NCI-H526 treated with DMSO at 0.1 percent for 48 hours (cell line): ENCODE measurements at regions not wholly inside any gene's neighbourhood (a gene's known extent, or its start where the extent isn't known, plus 50 kb on each side); places are given as distances from the start of the nearest gene placed in this dataset.
"Not testable (repeated sequence)": the region's sequence is repeated elsewhere in the genome, so short reads cannot be mapped to it uniquely, and the experiment has no call there.

Source experiments
- DNase-seq: peaks from one replicate; lab custom pipeline; 2025; lab: John Stamatoyannopoulos, UW

DNA sequence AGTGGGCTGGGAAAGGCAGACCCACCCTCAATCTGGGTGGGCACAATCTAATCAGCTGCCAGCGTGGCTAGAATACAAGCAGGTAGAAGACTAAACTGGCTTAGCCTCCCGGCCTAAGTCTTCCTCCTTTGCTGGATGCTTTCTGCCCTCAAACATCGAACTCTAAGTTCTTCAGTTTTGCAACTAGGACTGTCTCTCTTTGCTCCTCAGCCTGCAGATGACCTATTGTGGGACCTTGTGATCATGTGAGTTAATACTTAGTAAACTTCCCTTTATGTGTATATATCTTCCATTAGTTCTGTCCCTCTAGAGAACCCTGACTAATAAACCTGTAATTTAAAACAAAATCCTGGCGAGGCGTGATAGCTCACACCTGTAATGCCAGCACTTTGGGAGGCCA, 51.8 kb upstream of the SLC39A8 start:
- DNase-seq = not testable (repeated sequence)

DNA sequence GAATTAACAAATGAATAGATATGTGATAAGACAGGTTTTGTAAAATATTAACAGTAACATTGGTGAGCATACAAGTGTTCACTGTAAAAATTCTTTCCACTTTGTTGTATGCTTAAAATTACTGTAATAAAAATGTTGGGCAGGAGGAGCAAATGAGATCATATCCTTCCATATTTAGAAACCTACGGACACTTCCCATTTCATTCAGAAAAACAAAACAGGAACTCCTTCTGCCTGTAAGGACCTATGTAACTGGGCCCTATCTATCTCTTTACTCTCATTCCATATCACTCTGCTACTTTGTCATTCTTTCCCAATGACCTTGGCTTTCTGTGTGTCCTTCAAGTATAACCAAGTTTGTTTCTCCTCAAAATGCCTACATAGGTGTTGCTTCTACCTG, 53.7 kb upstream of the SLC39A8 start:
- no peak for DNase-seq

DNA sequence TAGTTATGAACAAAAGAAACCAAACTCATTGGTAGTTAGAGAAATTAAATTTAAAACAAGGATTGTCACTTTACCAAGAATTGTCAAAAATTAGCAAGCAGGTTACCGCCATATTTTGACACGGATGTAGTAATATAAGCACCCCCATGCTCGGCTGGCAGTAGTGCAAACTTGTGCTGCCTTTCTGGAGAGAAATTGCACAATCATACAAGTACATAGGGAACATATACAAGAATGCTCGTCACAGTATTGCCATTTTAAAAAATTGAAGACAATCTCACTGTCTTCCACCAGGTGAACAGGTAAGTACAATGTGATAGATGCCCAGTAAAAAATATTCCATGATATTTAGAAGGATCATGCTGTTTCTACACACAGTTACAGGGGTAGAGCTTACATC, 55.6 kb upstream of the SLC39A8 start:
- DNase-seq = no peak

DNA sequence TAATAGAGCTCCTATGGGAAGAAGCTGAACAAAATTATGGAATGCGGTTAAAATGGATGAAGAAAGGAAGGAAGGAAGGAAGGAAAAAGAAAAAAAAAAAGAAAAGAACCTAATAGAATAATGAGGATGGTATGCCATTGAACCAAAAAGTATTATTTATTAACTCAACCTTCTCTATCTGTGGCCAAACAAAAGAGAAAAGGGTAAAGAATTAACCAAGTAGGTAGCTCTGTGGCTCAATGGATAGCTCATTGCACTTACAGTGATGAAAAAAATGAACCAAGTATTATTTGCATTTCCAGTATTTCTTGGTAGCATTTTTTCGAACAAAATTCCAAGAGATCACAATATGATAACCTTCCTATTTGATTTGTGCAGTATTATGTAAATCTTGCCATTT, 56.9 kb upstream of the SLC39A8 start:
- no peak for DNase-seq

DNA sequence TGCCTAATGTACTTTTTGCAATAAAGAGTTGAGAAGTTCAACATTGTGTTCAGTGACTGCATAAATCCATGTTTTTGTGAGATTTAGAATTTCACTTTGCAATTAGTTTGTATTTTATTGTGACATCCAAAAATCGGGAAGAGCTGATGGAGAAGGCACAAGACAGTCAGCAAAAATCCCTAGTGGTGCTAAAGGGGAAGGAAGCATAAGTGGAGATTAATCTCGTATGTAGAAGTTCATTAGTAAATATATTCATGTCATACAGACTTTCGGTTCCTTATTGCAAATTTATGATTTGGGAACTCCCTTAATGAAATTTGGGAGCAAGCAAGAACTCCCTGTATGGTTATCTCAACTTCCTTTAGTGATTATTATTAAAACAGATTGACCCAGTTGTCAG, 57.8 kb upstream of the SLC39A8 start:
- DNase-seq = no peak

DNA sequence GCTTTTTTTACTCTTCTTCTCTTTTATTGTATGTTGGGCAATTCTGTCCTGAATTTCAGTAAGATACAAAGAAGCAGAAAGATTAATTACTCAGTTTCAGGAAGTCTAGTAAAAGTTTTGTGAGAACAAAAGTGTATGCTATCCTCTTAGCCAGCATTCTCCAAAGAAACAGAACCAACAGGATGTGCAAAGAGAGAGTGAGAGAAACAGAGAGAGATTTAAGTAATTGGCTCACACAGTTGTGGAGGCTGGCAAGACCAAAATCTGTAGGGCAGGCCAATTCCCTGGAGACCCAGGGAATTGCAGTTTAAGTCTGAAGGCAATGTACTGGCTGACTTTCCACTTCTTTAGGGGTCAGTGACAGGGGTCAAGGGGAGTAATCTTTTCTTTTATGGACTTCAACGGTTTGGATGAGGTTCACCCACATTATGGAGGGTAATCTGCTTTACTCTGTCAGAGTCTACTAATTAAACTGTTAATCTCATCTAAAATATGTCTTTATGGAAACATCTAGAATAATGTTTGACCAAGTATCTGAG, 59.2 kb upstream of the SLC39A8 start:
- DNase-seq = no peak

DNA sequence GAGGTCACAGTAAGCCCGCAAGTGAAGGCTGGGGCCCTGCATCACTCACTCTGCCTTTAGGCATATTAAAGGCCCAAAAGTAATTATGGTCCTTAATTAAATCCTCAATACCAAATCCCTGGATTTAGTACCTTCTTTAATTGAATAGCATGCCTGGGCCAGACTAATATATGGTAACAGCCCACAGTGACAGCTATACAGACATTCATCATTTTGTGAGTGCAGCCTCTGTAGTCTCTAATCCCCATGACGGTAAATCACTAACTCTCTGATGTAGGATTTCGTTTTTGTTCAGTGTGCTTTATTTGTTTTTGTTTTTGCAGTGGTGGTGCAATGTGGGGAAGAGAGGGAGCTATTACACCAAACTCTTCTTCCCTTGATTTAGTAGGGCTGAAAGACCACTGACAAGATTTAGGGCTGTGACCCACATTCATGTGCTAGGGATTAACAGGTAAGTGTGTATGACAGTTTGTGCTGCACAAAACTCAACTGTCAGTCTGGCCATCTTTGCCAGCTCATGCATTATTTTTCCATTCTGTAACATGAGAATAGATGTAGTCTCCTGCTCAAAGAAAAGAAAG, 60.6 kb upstream of the SLC39A8 start:
- DNase-seq = no peak

DNA sequence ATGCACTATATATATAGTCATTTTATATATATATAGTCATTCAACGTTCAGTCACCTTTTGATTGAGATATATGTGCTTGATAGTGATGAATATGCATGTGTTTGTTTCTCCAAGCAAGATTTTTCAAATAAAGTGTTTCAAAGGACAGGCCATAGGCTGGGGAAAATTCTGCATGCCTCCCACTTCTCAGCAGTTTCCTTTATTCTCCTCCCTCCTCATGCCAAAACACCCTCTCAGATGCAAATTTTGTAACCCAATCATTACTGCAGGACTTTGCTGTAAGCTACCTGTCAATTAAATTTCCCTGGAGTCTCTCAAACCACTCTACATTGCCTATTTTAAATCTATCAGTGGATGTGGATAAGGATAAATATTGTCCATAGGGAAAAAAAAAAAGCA, 65.6 kb upstream of the SLC39A8 start:
- not testable (repeated sequence) for DNase-seq

DNA sequence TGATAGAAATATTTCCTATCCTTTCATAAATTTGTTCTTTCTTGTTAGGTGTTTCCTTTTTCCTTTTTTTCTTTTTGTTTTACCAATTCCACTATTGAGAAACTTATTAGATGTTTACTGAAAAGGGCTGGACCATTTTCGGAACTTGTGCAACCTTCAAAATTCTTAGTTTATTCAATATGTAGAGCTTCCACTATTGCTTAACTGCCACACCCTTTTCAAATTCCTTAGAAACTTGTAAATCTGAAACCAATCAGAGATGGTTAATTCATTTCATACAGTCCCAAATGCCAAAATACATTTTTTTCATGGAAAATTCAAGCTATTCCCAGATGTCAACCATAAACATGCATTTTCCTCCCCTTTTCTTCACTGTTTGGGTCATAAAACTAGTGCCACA, 66.1 kb upstream of the SLC39A8 start:
- DNase-seq = no peak

DNA sequence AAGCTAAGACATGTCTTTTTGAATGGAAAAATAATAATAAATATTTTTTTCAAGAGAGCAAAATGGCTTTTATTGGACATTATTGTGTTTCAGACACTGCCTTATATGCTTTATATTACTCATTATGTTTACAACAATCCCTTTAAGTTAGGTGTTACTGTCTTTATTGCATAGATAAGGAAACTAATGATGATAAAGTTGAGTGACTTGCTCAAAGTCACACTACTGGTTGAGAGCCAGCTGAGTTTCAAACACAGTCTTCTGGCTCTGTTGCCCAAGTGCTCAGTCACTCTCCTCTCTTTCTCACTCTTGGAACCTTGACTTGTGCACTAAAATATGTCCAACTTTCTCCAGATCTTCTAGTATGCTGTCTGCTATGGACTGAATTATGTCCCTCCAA, 71.5 kb upstream of the SLC39A8 start:
- no peak for DNase-seq

DNA sequence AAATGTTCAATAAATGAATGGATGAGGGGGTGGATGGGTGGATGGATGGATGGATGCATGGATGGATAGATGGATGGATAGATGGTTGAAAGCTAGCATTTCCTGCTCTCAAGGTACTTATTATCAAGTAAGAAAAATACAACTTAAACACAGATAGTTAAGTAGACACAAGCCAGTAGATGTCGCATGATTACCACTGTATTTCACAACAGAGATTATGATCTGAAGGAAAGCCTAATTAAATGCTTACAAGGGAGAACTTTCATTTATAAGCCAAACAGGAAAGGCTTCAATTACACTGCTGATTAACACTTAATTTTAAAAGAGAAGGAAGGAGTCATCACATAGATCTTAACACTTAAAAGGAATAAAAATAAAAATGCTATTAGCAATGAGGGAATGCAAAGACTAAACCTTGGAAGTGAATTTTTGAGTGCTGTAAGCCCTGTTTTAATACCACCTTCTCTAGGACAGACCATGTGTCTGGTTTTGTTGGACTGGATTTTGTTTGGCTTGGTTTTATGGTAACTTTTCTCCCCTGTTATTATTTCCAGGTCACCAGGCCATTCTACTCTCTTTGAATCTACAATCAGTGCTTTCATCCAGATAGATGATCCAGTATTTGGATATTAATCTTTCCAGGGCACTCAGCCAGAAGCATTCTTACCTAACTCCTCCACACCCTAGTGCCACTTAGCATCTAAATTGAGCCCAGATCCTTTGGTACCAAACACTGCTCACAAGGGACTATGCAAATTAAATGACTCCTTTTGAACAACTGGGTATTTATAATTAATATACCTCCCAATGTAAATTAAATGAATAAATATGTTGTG, 75.5 kb upstream of the SLC39A8 start:
- DNase-seq = no peak

DNA sequence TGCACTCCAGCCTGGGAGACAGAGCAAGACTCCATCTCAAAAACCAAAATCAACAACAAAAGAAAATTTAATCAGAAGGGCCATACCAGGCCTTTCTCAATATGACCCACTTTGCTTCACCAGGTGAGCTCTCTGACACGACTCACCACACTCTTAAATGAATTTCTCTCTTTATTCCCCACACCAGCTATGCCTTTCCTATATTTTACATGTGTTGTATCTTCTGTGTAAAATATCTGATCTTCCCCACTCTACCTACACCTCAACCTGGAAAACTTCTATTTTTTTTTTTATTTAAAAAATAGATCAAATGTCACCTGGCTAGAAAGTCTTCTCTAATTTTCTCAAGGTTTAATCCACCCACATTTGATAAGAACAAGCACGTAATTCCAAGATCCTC, 77.6 kb upstream of the SLC39A8 start:
- no peak for DNase-seq

DNA sequence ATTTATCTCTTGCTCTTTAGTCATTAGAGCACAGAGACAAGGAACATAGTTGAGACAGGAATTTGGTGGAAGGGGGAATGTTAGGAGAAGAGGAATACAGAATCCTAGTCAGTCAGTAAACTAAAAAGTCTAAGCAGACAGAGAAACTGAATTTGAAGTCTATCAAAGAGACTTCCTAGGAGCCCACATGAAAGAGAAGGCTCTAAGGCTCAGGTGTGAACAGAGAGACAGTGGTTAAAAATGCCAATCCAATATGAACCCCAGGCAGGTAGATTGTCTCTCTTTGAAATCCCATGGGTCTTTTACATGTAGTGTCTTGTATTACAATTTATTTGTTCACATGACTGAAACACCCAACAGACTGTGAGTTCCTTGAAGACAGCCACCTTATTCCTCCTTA, 77.8 kb upstream of the NFKB1 start:
- no peak for DNase-seq

DNA sequence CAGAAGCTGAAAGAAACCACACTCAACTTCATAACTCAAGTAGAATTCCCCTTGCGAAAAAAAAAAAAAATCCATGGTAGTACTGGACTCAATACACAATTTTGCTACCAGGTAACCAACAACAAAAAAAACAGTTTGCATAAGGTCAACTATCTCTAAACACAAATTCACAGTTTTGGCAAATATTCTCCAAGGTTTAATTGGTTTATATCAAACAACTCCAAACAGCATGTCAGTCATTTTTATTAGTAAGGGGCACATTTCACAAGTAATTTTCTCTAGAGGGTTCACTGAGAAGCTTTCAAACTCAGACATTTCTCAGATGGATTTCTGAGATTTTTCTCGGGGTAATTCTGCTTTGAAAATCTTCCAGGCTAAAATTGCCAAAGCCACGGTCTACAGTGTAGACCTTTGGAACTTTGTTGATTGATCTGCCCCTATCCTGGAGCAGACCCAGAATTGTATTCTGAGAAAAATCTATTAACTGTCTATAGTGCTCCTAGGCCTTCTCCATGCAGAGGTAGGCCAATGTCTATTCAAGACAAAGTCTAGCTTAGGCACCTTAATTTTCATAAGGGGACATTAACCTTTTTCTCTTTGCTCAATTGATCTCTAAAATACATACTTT, 73.7 kb upstream of the NFKB1 start:
- no peak for DNase-seq

DNA sequence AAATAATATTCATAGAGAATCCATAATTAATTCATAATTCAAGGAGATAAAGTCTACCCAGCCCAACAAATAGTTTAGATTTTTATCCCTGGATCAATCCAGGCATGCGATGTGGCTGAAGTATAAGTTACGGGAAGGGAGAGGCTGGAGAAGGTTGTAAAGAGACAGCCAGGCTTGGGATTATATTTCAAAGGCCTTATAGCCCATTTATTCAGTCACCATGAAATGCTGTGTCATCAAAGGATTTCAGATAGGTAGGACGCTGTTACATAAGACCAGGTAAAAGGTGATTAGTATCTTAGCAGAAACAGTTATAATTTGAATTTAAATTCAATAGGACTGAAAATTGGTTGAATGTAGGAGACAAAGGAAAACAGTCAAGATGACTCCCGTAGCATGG, 73.0 kb upstream of the NFKB1 start:
- DNase-seq = no peak

DNA sequence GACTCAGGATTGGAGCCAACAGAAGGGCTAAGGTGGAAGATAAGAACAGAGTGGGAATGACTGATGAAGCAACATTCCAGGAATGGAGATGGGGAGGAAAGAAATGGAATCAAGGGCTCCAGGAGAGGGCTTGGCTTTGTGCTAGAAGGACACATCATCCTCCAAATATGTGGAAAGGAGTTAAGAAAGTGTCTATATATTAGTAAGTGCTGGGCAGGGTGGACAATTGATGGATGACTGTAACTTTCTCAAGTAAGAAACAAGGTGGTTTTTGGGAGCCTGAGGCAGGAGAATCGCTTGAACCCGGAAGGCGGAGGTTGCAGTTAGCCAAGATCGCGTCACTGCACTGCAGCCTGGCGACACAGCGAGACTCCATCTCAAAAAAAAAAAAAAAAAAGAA, 71.6 kb upstream of the NFKB1 start:
- DNase-seq = no peak

DNA sequence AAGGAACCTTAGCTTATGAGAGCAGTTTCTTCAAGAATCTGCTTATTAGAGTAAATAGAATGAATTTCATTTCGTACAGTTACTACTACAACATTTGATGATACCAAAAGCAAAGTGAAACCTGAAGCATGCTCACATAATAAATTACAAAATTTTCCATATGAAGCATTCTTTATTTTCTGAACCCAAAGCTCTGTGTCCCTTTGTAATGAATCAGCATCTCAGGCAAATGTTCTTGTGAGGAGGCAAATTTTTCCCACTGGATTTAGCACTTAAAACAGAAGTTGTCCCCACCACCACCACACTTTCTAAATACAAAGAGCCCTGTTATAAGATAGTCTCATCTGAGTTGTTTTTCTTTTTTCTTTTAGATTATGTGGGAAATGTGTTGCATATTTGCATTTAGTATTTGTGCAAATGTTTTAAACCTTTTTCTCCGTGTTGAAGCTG, 70.7 kb upstream of the NFKB1 start:
- no peak for DNase-seq

DNA sequence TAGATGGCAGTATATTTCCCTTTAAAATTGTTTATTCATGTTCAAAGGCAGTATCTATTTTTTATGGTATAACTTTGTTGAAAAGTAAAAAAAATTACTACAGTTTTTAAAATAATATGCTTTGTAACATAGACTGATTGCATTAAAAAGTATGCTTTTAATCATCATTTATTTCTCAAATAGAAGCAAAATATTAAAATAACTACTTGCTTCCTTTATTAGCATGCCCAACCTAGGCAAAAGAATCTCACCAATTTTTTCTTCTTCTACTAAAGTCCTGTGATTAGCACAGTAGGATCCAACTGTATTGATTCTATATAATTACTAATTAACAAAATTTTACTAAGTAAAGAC, 69.6 kb upstream of the NFKB1 start:
- DNase-seq = no peak

DNA sequence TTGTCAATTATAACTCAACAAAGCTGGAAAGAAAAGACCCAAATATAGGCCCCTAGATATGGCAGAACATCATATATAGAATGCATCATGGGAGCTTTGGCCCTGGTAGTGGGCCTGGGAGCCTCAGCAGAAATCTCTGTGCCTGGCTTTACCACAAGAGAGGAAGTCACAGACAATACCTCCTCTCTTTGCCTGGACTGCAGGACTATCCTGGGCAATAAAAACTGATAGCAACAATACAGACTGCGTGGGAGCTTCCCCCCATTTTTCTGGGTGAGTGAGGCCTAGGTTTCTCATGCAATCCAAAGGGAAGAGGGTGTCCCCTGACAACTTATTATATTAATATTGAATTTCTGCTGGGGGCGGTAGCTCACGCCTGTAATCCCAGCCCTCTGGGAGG, 64.0 kb upstream of the NFKB1 start:
- no peak for DNase-seq

DNA sequence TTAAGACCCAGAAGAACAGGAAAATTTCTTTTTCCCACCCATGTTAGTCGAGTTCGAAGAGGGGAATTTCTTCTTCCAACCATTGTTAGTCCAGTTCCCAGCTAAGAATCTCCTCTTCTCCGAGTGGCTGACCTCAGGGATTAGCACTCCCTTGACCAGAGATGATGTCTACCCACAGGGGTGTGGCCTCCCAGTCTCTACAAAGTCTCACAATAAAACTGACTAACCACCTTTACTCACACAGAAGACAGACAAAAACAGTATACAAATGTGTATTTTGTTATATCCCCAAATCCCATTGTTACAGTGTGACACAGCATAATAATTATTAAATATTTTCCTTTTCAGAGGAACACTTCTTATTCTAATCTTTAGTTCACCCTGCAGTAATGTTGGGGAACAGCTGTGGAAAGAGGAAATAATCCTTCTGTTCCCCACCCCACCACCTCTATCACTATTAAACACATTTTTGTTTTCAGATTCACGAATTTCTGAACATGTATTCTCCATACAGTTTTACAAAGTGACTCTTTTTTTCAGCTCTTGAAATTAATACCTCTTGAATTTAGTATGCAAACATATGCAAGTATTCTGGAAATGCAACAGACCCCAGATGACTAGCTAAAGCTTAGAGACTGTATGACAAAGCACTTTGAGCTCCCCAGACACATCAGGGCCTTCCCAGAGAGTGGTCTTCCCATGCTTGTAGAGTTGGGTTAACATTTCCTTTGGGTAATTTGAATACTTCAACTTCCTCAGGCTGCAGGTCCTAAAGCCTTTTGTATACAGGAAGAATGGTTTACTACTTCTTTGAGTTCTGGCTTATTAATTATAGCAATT, 62.5 kb upstream of the NFKB1 start:
- DNase-seq = no peak

DNA sequence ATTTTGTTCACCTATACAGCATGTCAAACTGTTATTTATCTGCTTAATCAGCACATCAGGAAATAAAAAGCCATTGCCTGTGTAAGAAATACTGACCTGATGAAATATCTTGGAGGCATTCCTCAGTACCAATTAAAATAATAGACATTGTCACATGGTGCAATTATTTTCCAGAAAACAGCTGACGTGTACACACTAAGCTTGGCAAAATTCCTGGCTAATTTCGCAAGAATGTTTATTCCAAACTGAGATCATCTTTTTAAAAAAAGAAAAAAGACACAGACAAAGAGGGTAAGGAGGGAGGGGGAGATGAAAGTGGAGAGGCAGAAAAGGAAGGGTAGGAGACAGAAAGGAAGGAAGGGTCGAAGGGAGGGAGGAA, 61.9 kb upstream of the NFKB1 start:
- no peak for DNase-seq

DNA sequence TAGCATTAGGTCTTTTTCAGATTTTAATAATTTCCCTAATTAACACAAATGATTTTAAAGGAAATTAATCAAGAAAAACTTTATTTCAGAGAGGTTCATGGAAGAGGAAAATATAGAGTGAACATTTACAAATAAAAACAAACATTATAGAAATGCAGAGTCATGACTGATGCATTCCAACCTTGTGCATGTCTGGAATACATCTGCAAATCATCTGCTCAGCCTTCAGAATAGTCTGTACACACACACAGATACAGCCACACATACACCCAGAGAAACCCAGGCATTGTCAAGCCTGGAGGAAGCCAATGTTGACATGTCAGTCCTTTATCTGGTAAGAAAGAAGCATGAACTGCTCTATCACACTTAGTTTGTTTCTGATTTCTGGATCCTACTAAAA, 61.3 kb upstream of the NFKB1 start:
- DNase-seq = no peak
